ENCODE measurements at regions not wholly inside any gene's neighbourhood (a gene's known extent, or its start where the extent isn't known, plus 50 kb on each side); places are given as distances from the start of the nearest gene placed in this dataset.

GRCh38 chr15:62519900-62520299 is 354.8 kb upstream of the C2CD4B start:
- no peaks in the 10 kb centered on the region for H3K4me1 ChIP-seq (ENCODE audit: control insufficient read depth in 2 of 2, insufficient read depth in 2 of 2, low read length in 2 of 2)
- H3K36me3 ChIP-seq (ENCODE audit: control insufficient read depth in 2 of 2, insufficient read depth in 2 of 2, low read length in 2 of 2), result no peaks in the 10 kb centered on the region
- H3K27ac ChIP-seq (ENCODE audit: low read depth in 2 of 2, low read length in 2 of 2), result no peak overlapping the region
- H3K9me3 ChIP-seq (ENCODE audit: control insufficient read depth in 2 of 2, low read length in 2 of 2), result no peaks in the 10 kb centered on the region
- H3K9ac ChIP-seq (ENCODE audit: low read depth in 1 of 2, low read length in 2 of 2), result no peak overlapping the region
- no peak overlapping the region for H3K4me3 ChIP-seq (ENCODE audit: low read length in 2 of 2)
- H3K27me3 ChIP-seq (ENCODE audit: control insufficient read depth in 2 of 2, insufficient read depth in 2 of 2, low read length in 2 of 2), result no peaks in the 10 kb centered on the region

GRCh38 chr15:62520887-62521286 is 355.8 kb upstream of the C2CD4B start:
- no peaks in the 10 kb centered on the region for H3K4me1 ChIP-seq (ENCODE audit: control insufficient read depth in 2 of 2, insufficient read depth in 2 of 2, low read length in 2 of 2)
- no peaks in the 10 kb centered on the region for H3K27me3 ChIP-seq (ENCODE audit: control insufficient read depth in 2 of 2, insufficient read depth in 2 of 2, low read length in 2 of 2)
- no peak overlapping the region for H3K27ac ChIP-seq (ENCODE audit: low read depth in 2 of 2, low read length in 2 of 2)
- H3K36me3 ChIP-seq (ENCODE audit: control insufficient read depth in 2 of 2, insufficient read depth in 2 of 2, low read length in 2 of 2), result no peaks in the 10 kb centered on the region
- no peak overlapping the region for H3K9ac ChIP-seq (ENCODE audit: low read depth in 1 of 2, low read length in 2 of 2)
- no peak overlapping the region for H3K4me3 ChIP-seq (ENCODE audit: low read length in 2 of 2)
- H3K9me3 ChIP-seq (ENCODE audit: control insufficient read depth in 2 of 2, low read length in 2 of 2), result no peaks in the 10 kb centered on the region

- H3K9ac ChIP-seq (ENCODE audit: low read depth in 1 of 2, low read length in 2 of 2), result no peak overlapping the region
- H3K36me3 ChIP-seq (ENCODE audit: control insufficient read depth in 2 of 2, insufficient read depth in 2 of 2, low read length in 2 of 2), result no peaks in the 10 kb centered on the region
- H3K4me3 ChIP-seq (ENCODE audit: low read length in 2 of 2), result no peak overlapping the region
- no peaks in the 10 kb centered on the region for H3K4me1 ChIP-seq (ENCODE audit: control insufficient read depth in 2 of 2, insufficient read depth in 2 of 2, low read length in 2 of 2)
- no peaks in the 10 kb centered on the region for H3K9me3 ChIP-seq (ENCODE audit: control insufficient read depth in 2 of 2, low read length in 2 of 2)
- no peak overlapping the region for H3K27ac ChIP-seq (ENCODE audit: low read depth in 2 of 2, low read length in 2 of 2)
- H3K27me3 ChIP-seq (ENCODE audit: control insufficient read depth in 2 of 2, insufficient read depth in 2 of 2, low read length in 2 of 2), result no peaks in the 10 kb centered on the region
Measured at GRCh38 chr15:62521396-62521795, 356.3 kb upstream of the C2CD4B start.

- no peaks in the 10 kb centered on the region for H3K4me1 ChIP-seq (ENCODE audit: control insufficient read depth in 2 of 2, insufficient read depth in 2 of 2, low read length in 2 of 2)
- no peak overlapping the region for H3K27ac ChIP-seq (ENCODE audit: low read depth in 2 of 2, low read length in 2 of 2)
- H3K9ac ChIP-seq (ENCODE audit: low read depth in 1 of 2, low read length in 2 of 2), result no peak overlapping the region
- no peaks in the 10 kb centered on the region for H3K27me3 ChIP-seq (ENCODE audit: control insufficient read depth in 2 of 2, insufficient read depth in 2 of 2, low read length in 2 of 2)
- H3K4me3 ChIP-seq (ENCODE audit: low read length in 2 of 2), result no peak overlapping the region
- no peaks in the 10 kb centered on the region for H3K36me3 ChIP-seq (ENCODE audit: control insufficient read depth in 2 of 2, insufficient read depth in 2 of 2, low read length in 2 of 2)
- H3K9me3 ChIP-seq (ENCODE audit: control insufficient read depth in 2 of 2, low read length in 2 of 2), result no peaks in the 10 kb centered on the region
Measured at GRCh38 chr15:62524848-62525247, 359.8 kb upstream of the C2CD4B start.

- Histone ChIP-seq H3K27ac (ENCODE audit: low read depth in 2 of 2, low read length in 2 of 2) (no peak overlapping the region), H3K36me3 (ENCODE audit: control insufficient read depth in 2 of 2, insufficient read depth in 2 of 2, low read length in 2 of 2) (no peaks in the 10 kb centered on the region), H3K4me3 (ENCODE audit: low read length in 2 of 2) (no peak overlapping the region), H3K9me3 (ENCODE audit: control insufficient read depth in 2 of 2, low read length in 2 of 2) (no peaks in the 10 kb centered on the region), H3K9ac (ENCODE audit: low read depth in 1 of 2, low read length in 2 of 2) (no peak overlapping the region), H3K27me3 (ENCODE audit: control insufficient read depth in 2 of 2, insufficient read depth in 2 of 2, low read length in 2 of 2) (no peaks in the 10 kb centered on the region), H3K4me1 (ENCODE audit: control insufficient read depth in 2 of 2, insufficient read depth in 2 of 2, low read length in 2 of 2) (no peaks in the 10 kb centered on the region)
Measured at GRCh38 chr15:62527387-62527786, 362.3 kb upstream of the C2CD4B start.

GRCh38 chr15:62528505-62528904 is 363.4 kb upstream of the C2CD4B start:
- Histone ChIP-seq H3K4me1 (ENCODE audit: control insufficient read depth in 2 of 2, insufficient read depth in 2 of 2, low read length in 2 of 2) (no peaks in the 10 kb centered on the region), H3K9ac (ENCODE audit: low read depth in 1 of 2, low read length in 2 of 2) (no peak overlapping the region), H3K27ac (ENCODE audit: low read depth in 2 of 2, low read length in 2 of 2) (no peak overlapping the region), H3K36me3 (ENCODE audit: control insufficient read depth in 2 of 2, insufficient read depth in 2 of 2, low read length in 2 of 2) (no peaks in the 10 kb centered on the region), H3K27me3 (ENCODE audit: control insufficient read depth in 2 of 2, insufficient read depth in 2 of 2, low read length in 2 of 2) (no peaks in the 10 kb centered on the region), H3K9me3 (ENCODE audit: control insufficient read depth in 2 of 2, low read length in 2 of 2) (no peaks in the 10 kb centered on the region), H3K4me3 (ENCODE audit: low read length in 2 of 2) (no peak overlapping the region)

GRCh38 chr15:62532367-62532766 is 367.3 kb upstream of the C2CD4B start:
- Histone ChIP-seq H3K36me3 (ENCODE audit: control insufficient read depth in 2 of 2, insufficient read depth in 2 of 2, low read length in 2 of 2) (no peaks in the 10 kb centered on the region), H3K4me3 (ENCODE audit: low read length in 2 of 2) (no peak overlapping the region), H3K9ac (ENCODE audit: low read depth in 1 of 2, low read length in 2 of 2) (no peak overlapping the region), H3K4me1 (ENCODE audit: control insufficient read depth in 2 of 2, insufficient read depth in 2 of 2, low read length in 2 of 2) (no peaks in the 10 kb centered on the region), H3K9me3 (ENCODE audit: control insufficient read depth in 2 of 2, low read length in 2 of 2) (no peaks in the 10 kb centered on the region), H3K27me3 (ENCODE audit: control insufficient read depth in 2 of 2, insufficient read depth in 2 of 2, low read length in 2 of 2) (no peaks in the 10 kb centered on the region), H3K27ac (ENCODE audit: low read depth in 2 of 2, low read length in 2 of 2) (no peak overlapping the region)

- no peaks in the 10 kb centered on the region for H3K9me3 ChIP-seq (ENCODE audit: control insufficient read depth in 2 of 2, low read length in 2 of 2)
- H3K9ac ChIP-seq (ENCODE audit: low read depth in 1 of 2, low read length in 2 of 2), result no peak overlapping the region
- no peaks in the 10 kb centered on the region for H3K36me3 ChIP-seq (ENCODE audit: control insufficient read depth in 2 of 2, insufficient read depth in 2 of 2, low read length in 2 of 2)
- no peaks in the 10 kb centered on the region for H3K27me3 ChIP-seq (ENCODE audit: control insufficient read depth in 2 of 2, insufficient read depth in 2 of 2, low read length in 2 of 2)
- no peak overlapping the region for H3K4me3 ChIP-seq (ENCODE audit: low read length in 2 of 2)
- H3K27ac ChIP-seq (ENCODE audit: low read depth in 2 of 2, low read length in 2 of 2), result no peak overlapping the region
- H3K4me1 ChIP-seq (ENCODE audit: control insufficient read depth in 2 of 2, insufficient read depth in 2 of 2, low read length in 2 of 2), result no peaks in the 10 kb centered on the region
Measured at GRCh38 chr15:62533687-62534086, 368.6 kb upstream of the C2CD4B start.

GRCh38 chr15:62534996-62535395 is 369.9 kb upstream of the C2CD4B start:
- Histone ChIP-seq H3K9ac (ENCODE audit: low read depth in 1 of 2, low read length in 2 of 2) (no peak overlapping the region), H3K27me3 (ENCODE audit: control insufficient read depth in 2 of 2, insufficient read depth in 2 of 2, low read length in 2 of 2) (no peaks in the 10 kb centered on the region), H3K27ac (ENCODE audit: low read depth in 2 of 2, low read length in 2 of 2) (no peak overlapping the region), H3K9me3 (ENCODE audit: control insufficient read depth in 2 of 2, low read length in 2 of 2) (no peaks in the 10 kb centered on the region), H3K36me3 (ENCODE audit: control insufficient read depth in 2 of 2, insufficient read depth in 2 of 2, low read length in 2 of 2) (no peaks in the 10 kb centered on the region), H3K4me1 (ENCODE audit: control insufficient read depth in 2 of 2, insufficient read depth in 2 of 2, low read length in 2 of 2) (no peaks in the 10 kb centered on the region), H3K4me3 (ENCODE audit: low read length in 2 of 2) (no peak overlapping the region)

- Histone ChIP-seq H3K27ac (ENCODE audit: low read depth in 2 of 2, low read length in 2 of 2) (no peak overlapping the region), H3K4me3 (ENCODE audit: low read length in 2 of 2) (no peak overlapping the region), H3K27me3 (ENCODE audit: control insufficient read depth in 2 of 2, insufficient read depth in 2 of 2, low read length in 2 of 2) (no peaks in the 10 kb centered on the region), H3K36me3 (ENCODE audit: control insufficient read depth in 2 of 2, insufficient read depth in 2 of 2, low read length in 2 of 2) (no peaks in the 10 kb centered on the region), H3K4me1 (ENCODE audit: control insufficient read depth in 2 of 2, insufficient read depth in 2 of 2, low read length in 2 of 2) (peaks cover 0 to 5% of the 10 kb centered on the region in 2 donors), H3K9me3 (ENCODE audit: control insufficient read depth in 2 of 2, low read length in 2 of 2) (no peaks in the 10 kb centered on the region), H3K9ac (ENCODE audit: low read depth in 1 of 2, low read length in 2 of 2) (no peak overlapping the region)
Measured at GRCh38 chr15:62539236-62539635, 374.2 kb upstream of the C2CD4B start.

GRCh38 chr15:62541250-62541649 is 376.2 kb upstream of the C2CD4B start:
- Histone ChIP-seq H3K27ac (ENCODE audit: low read depth in 2 of 2, low read length in 2 of 2) (no peak overlapping the region), H3K27me3 (ENCODE audit: control insufficient read depth in 2 of 2, insufficient read depth in 2 of 2, low read length in 2 of 2) (no peaks in the 10 kb centered on the region), H3K9ac (ENCODE audit: low read depth in 1 of 2, low read length in 2 of 2) (no peak overlapping the region), H3K36me3 (ENCODE audit: control insufficient read depth in 2 of 2, insufficient read depth in 2 of 2, low read length in 2 of 2) (no peaks in the 10 kb centered on the region), H3K9me3 (ENCODE audit: control insufficient read depth in 2 of 2, low read length in 2 of 2) (no peaks in the 10 kb centered on the region), H3K4me3 (ENCODE audit: low read length in 2 of 2) (no peak overlapping the region), H3K4me1 (ENCODE audit: control insufficient read depth in 2 of 2, insufficient read depth in 2 of 2, low read length in 2 of 2) (peaks cover 7 to 16% of the 10 kb centered on the region in 2 donors)
